ENCODE measurements at regions not wholly inside any gene's neighbourhood (a gene's known extent, or its start where the extent isn't known, plus 50 kb on each side); places are given as distances from the start of the nearest gene placed in this dataset.
"Not testable (repeated sequence)": the region's sequence is repeated elsewhere in the genome, so short reads cannot be mapped to it uniquely, and the experiment has no call there.

GRCh38 chr1:221598122-221598521 is 143.8 kb downstream of the DUSP10 start:
- DNase-seq: no peak

DNA sequence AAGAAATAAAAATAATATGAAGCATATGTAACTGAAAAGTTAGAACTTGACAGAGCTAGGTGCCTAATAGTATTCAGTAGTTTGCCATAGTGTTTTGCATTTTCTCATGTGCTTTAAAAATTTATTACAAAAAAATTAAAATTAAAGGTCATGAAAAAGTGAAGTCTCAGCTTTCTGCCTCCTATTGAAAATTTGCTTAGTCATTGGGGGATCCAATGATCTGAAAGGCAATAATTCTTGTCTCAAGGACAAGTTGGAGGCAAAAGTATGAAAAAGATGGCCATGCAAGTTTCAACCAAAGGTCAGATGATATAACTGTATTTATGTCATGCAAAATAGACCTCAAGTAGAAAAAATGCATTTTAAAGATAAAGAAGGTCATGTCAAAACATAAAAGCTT is 140.7 kb downstream of the DUSP10 start:
- DNase-seq: no peak

DNA sequence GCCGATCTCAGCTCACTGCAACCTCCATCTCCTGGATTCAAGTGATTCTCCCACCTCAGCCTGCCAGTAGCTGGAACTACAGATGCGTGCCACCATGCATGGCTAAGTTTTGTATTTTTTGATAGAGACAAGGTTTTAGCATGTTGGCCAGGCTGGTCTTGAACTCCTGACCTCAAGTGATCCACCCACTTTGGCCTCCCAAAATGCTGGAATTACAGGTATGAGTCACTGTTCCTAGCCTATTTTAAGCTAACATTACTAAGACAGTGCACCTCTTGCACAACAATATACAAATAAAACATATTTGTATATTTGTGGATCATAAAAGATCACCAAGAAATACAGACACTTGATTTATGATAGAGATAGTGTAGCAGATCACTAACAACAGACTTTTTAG is 139.1 kb downstream of the DUSP10 start:
- no peak for DNase-seq

DNA sequence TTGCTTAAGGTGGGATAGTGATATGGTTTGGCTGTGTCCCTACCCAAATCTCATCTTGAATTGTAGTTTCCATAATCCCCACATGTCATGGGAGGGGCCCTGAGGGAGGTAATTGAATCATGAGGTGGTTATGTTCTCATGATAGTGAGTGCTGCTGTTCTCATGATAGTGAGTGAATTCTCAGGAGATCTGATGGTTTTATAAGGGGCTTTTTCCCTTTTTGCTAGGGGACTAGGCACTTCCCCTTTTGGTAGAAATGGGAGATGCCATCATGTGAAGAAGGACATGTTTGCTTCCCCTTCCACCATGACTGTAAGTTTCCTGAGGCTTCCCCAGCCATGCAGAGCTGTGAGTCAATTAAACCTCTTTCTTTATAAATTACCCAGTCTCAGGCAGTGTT is 137.5 kb downstream of the DUSP10 start:
- DNase-seq: not testable (repeated sequence)

DNA sequence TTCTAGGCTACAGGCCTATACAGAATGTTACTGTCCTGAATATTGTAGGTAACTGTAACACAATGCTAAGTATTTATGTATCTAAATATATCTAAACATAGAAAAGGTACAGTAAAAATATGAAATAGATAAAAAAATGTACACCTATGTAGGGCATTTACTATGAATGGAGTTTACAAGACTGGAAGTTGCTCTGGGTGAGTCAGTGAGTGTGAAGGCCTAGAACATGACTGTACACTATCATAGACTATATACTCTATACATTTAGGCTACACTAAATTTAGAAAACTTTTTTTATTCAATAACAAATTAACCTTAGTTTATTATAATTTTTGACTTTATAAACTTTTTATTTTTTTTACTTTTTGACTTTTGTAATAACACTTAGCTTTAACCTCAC is 136.9 kb downstream of the DUSP10 start:
- DNase-seq: no peak

- no peak for DNase-seq
Measured at GRCh38 chr1:221605569-221605968, 136.3 kb downstream of the DUSP10 start.

DNA sequence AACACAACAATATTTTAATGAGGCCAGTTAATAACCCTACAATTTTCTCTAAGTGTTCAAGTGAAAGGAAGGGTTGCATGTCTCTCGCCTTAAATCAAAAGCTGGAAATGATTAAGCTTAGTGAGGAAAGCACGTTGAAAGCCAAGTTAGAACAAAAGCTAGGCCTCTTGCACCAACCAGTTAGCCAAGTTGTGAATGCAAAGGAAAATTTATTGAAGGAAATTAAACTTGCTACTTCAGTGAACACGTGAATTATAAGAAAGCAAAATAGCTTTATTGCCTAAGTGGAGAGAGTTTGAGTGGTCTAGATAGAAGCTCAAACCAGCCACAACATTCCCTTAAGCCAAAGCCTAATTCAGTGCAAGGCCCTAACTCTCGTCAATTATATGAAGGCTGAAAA is 135.6 kb downstream of the DUSP10 start:
- no peak for DNase-seq

GRCh38 chr1:221608835-221609320 is 133.0 kb downstream of the DUSP10 start:
- DNase-seq: no peak

- DNase-seq: no peak
Measured at GRCh38 chr1:221611656-221612046, 130.2 kb downstream of the DUSP10 start.

DNA sequence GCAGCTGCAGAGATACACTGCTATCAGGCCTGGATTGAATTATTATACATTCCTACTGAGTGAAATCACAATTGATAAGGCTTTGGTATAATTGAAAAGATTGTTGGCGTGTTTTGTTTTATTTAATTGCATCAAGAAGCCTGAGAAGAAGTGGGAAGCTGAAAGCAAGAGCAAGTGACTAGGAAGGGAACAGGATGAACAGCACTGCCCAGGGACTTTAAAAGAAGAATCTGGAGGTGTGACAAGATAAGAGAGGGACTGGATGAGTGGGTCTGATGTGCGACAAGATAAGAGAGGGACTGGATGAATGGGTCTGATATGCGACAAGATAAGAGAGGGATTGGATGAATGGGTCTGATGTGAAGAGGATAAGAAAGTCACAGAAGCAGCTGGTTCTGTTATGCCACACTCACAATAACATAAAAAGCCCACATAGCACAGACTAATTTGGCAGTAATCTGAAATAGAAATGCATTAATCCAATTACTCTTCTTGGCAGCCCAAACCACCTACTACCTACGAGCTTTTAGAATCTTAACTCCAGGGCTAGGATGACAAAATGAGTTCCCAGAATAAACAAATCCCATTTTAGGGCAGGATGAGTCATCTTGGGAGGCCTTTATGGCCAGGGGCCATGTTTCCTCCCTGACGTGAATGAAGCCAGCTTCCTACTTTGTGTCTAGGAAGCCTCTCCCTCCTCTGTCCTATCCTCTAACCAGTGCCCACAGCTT is 129.7 kb downstream of the DUSP10 start:
- DNase-seq: no peak

- DNase-seq: peak; percentile 32
Measured at GRCh38 chr1:221620437-221621384, 121.2 kb downstream of the DUSP10 start.

GRCh38 chr1:221621683-221622082 is 120.2 kb downstream of the DUSP10 start:
- no peak for DNase-seq

- no peak for DNase-seq
Measured at GRCh38 chr1:221622389-221622788, 119.5 kb downstream of the DUSP10 start.

DNA sequence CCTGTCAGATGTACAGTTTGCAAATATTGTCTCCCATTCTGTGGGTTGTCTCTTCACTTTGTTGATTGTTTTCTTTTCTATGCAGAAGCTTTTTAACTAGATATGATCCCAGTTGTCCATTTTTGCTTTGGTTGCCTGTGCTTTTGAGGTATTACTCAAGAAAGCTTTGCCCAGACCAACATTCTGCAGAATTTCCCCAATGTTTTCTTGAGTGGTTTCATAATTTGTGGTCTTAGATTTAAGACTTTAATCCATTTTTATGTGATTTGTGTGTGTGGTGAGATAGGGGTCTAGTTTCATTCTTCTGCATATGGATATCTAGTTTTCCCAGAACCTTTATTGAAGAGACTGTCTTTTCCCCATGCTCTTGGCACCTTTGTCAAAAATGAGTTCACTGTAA is 116.9 kb downstream of the DUSP10 start:
- DNase-seq: no peak

- DNase-seq: no peak
Measured at GRCh38 chr1:221626041-221626440, 115.8 kb downstream of the DUSP10 start.

DNA sequence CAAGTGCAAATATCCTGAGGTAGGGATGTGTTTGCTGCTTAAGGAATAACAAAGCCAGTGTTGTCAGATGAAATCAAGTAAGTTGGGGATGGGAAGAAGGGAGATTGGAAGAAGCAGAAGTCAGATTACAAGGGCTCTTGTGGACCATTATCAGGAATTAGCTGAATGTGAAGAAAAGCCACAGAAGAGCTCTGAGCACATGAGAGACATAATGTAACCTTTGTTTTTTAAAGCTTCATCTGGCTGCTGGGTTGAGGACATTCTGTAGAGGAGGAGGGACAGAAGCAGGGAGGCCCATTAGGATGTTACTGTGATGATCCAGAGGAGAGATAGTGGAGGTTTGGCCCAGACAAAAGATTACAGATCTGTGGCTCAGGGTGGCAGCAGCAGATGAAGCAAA is 111.7 kb downstream of the DUSP10 start:
- DNase-seq: no peak

DNA sequence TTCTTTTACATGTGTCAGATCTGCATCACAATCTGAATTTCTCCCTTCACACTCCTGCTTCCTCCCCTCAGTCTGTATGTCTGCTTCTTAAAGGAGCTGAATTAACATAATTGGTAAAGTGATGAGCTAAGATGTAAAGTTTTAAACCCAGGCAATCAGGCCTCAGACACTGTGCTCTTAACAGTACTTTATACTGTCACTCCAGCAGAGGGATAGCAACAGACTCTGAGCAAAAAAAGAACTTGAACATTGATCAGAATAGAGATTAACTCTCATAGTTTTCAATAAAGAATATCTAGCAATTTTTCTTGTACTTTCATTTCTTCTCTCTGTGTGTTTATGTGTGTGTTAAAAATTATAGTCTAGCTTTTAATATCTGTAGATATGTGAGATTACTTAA is 110.3 kb downstream of the DUSP10 start:
- DNase-seq: no peak

DNA sequence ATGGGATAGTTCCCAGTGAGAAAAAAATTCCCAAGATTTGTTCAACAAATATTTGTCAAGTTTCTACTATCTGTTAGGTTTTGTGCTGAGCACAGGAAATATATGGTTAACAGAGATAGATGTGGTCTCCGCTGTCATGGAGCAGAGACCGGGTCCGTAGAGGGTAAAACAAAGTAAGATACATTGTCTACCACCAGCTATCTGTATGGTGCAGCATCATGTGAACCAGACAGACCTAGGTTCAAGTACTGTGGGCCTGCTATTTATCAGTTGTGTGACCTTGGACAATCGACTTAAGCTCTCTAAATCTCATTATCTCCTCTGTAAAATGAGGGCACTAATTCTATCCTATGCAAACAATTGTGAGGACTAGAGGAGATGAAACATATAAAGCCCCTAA is 109.8 kb downstream of the DUSP10 start:
- DNase-seq: no peak

GRCh38 chr1:221633841-221634409 is 108.0 kb downstream of the DUSP10 start:
- DNase-seq: no peak

DNA sequence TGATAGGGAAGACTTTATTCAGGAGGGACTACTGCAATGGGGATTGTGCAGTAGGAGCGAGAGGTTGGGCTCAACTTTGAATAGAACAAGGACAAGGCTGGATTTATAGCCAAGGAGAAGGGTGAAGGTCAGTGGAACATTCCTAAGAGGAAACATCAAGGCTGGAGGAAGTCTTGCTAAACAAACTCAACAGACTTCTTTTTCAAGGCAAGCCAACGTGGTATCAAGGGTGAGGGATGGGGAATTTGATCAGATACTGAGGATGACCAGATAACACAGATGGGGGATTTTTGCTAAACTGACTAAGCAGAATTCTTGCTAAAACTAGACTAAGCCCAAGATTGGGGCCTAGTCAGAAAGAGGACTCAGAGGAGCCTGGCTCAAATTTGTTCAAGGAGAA is 107.3 kb downstream of the DUSP10 start:
- no peak for DNase-seq

GRCh38 chr1:221635305-221635704 is 106.6 kb downstream of the DUSP10 start:
- DNase-seq: no peak

GRCh38 chr1:221636096-221636495 is 105.8 kb downstream of the DUSP10 start:
- no peak for DNase-seq

- no peak for DNase-seq
Measured at GRCh38 chr1:221636967-221637366, 104.9 kb downstream of the DUSP10 start.

- no peak for DNase-seq
Measured at GRCh38 chr1:221637641-221638041, 104.2 kb downstream of the DUSP10 start.
